Fibroblast of lung (primary cell): ENCODE measurements at regions not wholly inside any gene's neighbourhood (a gene's known extent, or its start where the extent isn't known, plus 50 kb on each side); places are given as distances from the start of the nearest gene placed in this dataset.

Experiments
- CTCF ChIP-seq, 2 donors: IDR thresholded peaks in 1 of 2; conservative IDR thresholded peaks in 1 of 2; 1 replicate in 1 of 2; 2 replicates in 1 of 2; pipeline ENCODE4 v1.5.1; 2011 to 2012; ENCODE audit warnings: low read length in 2 of 2, control low read depth in 1 of 2, inconsistent platforms in 1 of 2, low read depth in 1 of 2, mild to moderate bottlenecking in 1 of 2
- EZH2 ChIP-seq: IDR thresholded peaks from 2 replicates; pipeline ENCODE4 v1.5.1; 2012; ENCODE audit warnings: low read length, control low read depth, mild to moderate bottlenecking; ENCODE audit errors: missing control alignments

- TF ChIP-seq CTCF (conservative IDR thresholded peaks at IDR 0.05 in 1 of 2, IDR thresholded peaks at IDR 0.05 in 1 of 2; ENCODE audit: low read depth in 1 of 2, low read length in 2 of 2) (no peak), EZH2 (no peak)
Observed at GRCh38 chr1:237959838-237960237, 69.1 kb upstream of the ZP4 start.
